ENCODE measurements at regions not wholly inside any gene's neighbourhood (a gene's known extent, or its start where the extent isn't known, plus 50 kb on each side); places are given as distances from the start of the nearest gene placed in this dataset.
"Not testable (repeated sequence)": the region's sequence is repeated elsewhere in the genome, so short reads cannot be mapped to it uniquely, and the experiment has no call there.

DNA sequence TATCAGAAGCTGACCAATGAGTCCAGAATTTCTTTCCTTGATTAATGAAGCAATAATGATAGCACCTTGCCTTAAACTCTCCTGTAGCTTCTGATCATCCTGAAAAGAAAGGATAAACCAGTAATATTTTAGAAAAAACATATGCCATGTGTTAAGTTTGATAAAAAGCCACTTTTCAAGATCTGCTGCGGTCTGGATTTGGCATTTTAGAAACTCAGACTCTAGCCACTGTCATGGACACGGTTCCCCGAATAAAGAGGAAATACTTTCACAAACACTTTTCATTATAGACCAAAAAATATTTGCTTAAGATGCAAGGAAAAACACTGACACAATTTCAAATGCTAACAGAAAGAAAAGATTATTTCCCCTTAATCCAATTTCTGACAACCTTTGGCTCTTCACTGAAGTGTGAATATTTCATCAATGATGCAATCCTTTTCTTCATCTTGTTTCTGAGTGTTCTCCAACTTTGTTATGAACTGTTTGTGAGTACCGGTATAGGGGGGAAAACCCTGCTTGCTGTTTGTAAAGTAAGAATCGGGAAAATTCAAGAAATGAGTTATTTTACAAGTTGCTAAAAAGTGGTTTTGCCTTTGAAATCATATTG is 329.5 kb downstream of the CRPPA start:
- DNase-seq (ENCODE audit: low spot score) = no peak

DNA sequence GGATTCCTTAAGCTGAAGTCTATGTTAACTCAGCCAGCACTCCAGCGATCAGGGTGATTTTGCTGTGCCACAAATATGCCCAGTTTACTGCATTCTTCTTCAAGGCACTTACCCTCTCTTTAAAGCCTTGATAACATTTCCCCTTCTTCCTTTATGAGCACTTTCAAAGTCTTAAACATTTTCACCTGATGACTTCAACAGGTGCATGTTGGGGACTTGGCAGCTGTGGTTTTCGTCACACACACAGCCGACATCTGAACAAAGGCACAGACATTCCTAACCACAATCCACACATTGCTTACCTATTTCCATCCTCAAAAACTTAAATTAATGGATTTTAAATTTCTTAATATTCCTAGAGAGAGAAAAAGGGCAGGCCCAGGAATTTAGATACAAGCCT is 331.5 kb downstream of the CRPPA start:
- no peak for DNase-seq (ENCODE audit: low spot score)

DNA sequence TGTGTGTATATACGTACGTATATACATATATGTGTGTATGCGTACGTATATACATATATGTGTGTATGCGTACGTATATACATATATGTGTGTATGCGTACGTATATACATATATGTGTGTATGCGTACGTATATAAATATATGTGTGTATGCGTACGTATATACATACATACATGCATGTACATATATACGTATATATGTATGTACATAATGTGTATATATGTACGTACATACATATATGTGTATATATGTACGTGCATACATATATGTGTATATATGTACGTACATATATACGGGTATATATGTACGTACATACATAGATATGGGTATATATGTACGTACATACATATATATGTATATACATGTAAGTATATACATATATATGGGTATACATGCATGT is 332.1 kb downstream of the CRPPA start:
- no peak for DNase-seq (ENCODE audit: low spot score)

DNA sequence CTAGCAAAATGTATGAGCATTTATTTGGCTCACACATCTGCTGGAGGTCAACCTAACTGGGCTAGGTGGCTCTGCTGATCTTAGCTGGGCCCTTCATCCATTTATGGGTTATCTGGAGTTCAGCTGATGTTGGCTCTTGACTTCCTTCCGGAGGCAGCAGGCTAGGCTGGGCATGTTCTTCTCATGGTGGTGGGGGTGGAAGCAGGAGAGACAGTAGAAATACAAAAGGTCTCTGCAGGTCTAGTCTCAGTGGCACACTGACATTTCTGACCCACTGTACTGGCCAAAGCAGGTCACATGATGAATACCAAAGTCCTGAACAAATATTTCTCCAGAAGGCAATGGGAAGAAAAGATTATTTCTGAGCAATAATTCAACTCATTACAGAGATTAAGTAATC is 334.6 kb downstream of the CRPPA start:
- no peak for DNase-seq (ENCODE audit: low spot score)

DNA sequence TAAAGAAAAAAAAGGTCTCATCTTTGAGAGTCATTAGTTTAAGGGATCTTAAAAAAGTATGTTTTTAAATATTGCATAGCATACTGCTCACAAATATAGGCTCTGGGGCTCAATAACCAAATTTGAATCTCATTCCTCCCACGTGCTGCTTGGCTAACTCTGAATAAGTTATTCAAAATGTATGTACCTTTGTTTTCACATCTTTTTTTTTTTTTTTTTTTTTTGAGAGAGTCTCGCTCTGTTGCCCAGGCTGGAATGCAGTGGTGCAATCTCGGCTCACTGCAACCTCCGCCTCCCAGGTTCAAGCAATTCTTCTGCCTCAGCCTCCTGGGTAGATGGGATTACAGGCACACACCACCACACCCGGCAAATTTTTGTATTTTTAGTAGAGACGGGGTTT is 335.6 kb downstream of the CRPPA start:
- not testable (repeated sequence) for DNase-seq (ENCODE audit: low spot score)

DNA sequence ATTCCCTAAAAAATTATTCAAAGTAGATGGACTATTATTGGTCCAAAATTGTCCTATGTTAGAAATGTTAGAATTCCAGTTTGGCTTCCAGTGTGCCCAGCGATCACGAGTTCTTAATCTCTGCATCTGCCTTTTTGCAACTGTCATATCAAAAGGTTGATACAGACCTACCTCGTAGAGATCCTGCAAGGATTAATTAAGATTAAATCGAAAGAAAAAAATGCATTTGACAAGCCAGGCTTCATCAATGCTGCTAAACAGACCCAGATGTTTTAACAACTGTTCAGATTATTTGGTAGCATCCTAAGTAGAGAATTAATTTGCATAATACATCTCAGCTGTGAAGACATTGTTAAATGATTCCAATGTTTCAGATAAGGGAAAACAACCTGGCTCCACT is 336.5 kb downstream of the CRPPA start:
- no peak for DNase-seq (ENCODE audit: low spot score)

DNA sequence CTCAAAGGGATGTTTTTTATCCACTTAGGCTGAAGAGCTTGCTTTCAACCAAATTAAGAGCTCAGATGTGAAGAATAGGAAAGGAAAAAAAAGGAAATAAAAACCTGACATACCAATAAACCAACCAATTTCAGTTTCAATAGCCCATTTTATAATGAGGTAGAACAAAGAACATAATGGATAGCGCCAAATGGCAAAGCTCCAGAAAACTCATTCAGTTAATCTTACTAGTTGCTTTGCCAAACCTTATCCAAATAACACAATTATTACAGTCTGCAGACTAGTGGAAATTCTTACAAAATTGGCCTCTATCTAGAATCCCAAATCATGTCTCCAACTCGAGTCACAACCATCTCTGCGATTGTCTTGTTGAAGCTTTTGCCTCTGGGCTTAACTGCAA is 337.0 kb downstream of the CRPPA start:
- DNase-seq (ENCODE audit: low spot score) = no peak

DNA sequence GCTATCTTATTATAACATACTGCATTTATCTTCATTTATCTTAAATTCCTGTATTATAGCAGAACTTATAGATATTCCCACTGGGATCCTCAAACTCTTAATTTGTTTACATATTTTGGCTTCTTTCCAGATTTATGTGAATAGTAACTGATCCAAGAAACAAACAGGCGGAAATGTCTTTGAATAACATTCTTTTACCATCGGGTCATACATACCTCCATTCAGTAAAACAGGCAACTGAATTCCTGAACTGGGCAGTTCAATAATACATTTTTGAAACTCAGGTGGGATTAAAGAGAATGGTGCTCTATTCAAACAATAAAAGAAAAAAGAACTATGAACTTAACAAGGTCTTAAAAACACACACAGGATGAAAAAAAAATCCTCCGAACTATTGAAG is 337.4 kb downstream of the CRPPA start:
- DNase-seq (ENCODE audit: low spot score) = no peak

DNA sequence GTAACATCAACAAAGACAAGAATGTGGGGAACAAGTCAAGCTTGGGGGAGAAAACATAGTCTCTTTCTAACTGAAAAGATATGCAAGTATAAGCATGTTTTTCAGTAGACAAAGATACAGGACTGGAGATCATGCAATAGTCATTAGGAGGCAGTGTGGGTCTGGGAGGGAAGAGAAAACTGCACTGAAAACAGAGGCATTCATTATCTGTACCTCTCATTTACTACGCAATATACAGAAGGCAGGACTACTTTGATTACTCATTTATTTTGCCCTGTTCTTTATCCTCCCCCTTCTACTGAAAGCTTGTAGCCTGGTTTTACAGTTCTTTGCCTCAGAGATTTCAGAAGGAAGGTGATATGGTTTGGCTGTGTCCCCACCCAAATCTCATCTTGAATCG is 341.2 kb downstream of the CRPPA start:
- DNase-seq (ENCODE audit: low spot score) = no peak

DNA sequence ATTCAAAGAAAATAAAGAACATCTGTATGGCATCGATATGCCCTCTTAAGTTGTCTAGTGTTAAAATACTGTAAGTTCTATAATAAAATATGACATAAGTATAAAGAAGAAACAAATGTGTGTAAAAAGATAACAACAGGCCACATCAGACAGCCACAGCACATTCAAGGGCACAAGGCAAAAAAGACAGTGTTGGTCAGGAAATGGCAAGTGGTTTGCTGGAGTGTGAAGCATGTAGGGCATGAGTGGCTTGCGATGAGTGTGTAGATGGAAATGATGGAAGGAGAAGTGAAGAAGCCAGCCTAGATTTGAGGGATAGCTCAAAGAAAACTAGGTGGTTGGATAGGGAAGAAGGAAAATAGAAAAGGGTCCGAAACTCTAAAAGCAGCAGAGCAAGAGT is 341.6 kb downstream of the CRPPA start:
- DNase-seq (ENCODE audit: low spot score) = no peak

DNA sequence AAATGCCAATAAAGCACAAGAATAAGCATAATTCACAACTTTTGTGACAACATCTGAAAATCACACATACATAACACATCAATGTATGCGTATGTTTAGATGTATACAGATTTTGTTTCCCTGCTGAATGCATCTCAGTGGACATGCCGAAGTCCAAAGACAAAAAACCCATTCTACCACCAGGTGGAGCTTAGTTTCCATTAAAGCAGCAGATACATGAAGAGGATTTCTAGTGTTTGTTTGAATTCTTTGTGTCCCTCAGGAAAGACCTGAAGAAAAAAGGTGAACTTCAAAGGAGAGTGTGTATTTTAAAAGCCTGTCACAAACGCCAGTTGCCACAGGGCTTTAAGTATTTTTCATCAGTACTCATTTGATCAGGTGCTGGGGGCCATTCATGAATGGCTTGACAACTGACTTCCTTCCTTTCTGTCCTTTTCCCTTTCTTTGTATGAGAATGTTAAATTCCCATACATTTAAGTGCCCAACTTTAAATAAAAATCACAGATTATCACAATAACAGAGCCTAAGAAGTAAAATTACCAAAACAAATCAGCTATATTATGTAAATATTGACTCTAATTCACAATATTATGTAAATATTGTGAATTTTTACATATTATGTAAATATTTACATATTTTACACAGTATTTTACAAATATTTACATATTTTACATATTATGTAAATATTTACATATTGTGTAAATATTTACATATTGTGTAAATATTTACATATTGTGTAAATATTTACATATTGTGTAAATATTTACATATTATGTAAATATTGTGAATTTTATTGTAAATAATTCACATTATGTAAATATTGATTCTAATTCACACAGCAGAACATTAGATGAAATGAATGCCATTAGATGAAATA is 343.0 kb downstream of the CRPPA start:
- DNase-seq (ENCODE audit: low spot score) = peak; percentile 89

DNA sequence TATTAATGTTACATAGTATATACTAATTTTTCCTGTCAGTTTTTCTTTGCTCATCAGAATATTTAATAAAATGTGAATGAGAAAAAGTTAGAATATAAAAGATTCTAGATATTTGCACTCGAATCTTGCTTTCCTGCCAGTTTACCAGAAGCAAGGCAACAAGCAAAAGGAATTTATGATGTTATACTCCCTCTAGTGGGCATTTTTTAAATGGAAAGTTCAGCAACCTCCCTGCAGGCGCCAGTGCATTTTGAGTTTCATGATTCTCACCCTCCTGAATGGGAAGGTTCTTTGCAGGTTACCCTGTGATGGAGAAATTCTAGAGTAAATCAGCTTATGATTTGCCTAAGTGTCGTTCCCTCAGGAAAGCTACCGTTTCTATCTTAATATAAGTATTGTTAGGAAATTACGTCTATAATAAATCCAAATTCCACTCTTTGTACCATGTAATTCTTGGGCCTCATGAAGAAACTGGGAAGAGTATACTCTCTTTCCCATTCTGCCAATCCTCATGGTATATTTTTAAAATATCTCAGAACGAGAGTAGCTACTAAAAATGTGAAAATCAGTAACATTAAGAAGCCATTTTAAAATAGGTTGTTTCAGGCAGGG is 350.0 kb downstream of the CRPPA start:
- peak; percentile 81 for DNase-seq (ENCODE audit: low spot score)

DNA sequence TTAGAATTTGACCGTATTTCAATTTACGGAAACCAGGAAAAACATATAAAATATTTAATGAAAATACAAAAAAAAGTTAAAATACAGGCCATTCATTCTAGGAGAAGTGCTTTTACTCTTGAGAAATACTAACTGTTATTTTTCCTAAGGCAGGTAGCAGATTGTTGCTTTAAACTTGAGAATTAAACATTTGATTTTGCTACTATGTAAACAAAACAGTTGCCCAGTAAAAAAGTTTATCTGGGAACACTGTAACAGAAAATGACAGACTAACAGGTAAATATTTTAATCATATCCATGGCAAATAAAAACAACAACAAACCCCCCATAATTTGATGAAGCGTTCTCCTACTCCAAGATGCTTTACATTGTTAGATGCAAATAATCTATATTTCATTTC is 350.5 kb downstream of the CRPPA start:
- DNase-seq (ENCODE audit: low spot score) = no peak

DNA sequence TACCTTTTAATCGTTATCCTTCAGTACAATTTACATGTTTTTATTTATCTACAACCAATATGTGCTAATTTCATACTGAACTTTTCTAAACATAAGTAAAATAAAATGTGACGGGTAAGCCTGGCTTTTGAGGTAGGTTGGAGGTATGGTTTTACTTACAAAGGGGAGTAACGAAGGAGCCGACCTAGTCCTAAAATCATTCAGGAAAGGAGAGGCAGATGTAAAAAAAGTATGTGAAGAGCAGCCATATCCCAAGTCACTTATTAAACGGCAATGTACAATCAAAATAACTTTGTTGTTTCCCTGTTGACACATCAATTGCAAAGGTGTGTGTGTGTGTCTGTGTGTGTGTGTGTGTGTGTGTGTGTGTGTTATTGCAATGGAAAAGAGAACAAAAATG is 351.3 kb downstream of the CRPPA start:
- no peak for DNase-seq (ENCODE audit: low spot score)

DNA sequence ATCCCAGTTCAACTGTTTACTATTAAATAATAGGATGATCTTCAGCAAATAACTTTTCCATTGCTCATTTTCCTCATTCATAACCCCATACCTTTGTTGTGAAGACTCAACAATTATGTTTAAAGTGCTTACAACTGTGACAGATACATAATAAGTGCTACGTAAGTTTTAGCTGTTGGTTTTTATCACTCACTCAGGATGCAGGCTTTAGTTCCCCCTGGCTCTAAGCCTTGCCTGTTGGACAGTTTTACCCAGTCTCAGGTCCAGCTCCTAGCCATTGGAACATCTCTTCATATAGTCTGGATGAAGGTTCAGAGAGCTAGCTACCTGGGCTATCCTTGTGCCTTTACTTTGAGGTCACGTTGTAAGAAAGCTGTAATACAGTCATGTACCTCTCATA is 353.2 kb downstream of the CRPPA start:
- DNase-seq (ENCODE audit: low spot score) = no peak

DNA sequence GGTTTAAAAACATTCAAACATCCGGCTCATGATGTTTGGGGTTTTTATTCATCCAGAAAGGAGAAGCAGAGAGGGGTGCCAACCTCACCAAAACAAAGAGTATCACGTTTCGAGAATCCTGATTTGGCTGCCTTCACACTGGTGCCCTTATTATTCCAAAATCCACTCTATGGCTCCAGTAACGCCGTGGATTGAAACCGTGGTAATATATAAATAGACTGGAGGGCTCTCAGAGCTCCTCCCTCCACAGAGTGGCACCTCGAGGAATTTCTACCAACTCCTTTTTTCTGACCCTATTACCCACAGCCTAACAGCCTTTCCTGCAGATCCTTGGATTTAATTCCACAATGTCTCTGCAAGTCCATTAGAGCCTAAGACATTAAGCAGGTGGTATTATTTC is 353.6 kb downstream of the CRPPA start:
- DNase-seq (ENCODE audit: low spot score) = peak; percentile 48

DNA sequence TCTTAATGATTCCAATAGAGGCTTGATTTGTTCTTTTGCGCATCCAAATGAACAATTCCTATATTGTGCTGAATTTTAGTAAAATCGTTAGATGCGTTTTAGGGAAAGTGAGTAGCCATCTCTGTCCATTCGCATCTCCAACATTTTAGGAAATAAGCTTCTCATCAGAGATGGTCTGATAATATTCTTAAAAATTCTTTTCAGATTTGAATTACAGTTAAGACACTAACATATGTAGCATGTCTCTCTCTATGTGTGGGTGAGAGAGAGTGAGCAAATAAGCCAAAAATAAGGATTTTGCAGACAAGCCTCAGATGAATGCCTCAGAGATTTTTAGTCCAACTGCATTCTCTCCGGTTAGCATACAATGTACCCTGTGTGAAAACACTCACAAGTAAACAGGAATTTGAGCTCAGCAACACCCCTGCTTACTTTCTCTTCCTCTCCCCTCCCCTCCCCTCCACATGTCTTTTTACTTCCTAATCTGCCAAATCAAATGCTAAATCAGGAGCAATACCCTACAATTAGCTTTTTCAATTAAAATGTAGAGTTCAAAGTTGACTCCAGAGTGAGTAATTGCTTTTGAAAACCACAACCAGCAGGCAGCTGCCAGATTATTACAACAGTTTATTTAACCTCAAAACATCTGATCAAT is 354.4 kb downstream of the CRPPA start:
- no peak for DNase-seq (ENCODE audit: low spot score)

DNA sequence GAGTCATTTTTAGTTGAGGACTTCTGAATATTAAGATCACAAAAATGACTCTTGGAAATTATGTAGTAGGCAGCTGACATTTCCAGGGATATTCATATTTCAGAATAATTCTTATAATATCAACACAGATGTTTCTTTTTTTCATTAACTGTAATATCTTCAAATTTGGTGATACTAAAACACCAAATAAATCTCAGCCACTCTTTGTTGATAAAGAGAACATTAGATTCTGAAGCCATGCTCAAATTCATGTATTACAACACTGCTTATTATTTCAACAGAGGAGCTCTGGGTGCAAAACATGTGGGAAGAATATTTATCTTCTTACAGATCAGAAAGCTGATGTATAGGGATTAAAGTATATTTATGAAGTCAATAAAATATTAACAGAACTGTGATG is 355.4 kb downstream of the CRPPA start:
- no peak for DNase-seq (ENCODE audit: low spot score)

DNA sequence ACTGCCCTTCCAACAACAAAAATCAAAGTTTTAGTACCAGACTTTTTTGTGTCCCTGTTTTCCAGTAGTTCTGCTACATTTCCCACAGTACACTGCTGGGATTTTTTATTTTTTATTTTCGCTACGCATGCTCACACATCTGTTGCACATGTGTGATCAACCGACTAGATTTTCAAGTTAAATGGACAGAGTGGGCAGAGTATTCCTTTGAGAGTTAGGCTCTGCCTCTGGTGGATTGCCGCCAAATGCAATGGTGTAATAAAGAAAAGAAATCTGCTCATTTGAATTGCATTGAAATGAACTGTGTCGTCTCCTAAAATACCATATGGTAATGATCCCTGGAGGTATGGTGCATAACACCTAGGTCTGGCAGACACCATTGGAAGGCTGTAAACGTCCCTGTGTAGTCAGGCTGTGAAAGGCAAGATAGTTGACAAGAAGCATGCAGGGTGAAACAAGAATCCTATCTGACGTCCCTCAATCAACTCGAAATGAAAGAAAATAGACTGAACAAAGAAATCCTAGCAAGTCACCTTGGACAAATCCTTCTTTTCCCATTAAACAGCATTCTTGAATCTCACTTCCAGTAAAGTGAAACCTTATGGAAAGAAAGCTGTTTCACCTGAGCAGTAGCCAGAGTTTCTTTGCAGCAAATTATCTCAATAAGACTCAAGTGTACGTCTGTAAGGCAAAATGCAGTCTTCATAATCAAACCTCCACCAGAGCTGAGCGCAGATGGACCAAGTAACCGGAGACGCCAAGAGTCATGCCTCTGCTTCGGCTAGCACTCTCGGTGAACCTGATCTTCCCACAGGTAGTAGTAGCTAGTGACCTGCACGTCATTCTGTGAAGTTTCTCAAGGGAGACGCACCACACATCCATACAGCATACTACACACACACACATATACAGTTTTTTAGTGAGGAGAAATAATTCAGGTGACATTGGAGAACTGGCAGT is 357.3 kb downstream of the CRPPA start:
- no peak for DNase-seq (ENCODE audit: low spot score)

DNA sequence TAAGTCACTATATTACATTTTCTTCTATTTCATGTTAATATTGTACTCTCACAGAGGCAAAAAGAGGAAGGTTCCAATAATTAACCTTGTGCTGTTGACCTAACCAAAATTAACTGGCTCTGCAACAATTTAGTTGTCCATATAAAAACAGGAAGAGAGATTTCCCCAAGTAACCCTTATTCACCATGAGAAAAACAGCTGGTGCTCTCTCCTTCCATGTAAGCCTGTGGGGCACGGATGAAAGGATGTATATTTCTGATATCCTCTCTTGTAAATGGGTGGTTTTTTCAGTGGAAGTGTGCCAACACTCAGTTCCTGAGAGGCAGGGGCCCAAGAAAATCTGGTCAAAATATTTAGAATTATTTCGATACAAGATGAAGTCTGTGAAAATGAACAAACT is 358.1 kb downstream of the CRPPA start:
- no peak for DNase-seq (ENCODE audit: low spot score)

DNA sequence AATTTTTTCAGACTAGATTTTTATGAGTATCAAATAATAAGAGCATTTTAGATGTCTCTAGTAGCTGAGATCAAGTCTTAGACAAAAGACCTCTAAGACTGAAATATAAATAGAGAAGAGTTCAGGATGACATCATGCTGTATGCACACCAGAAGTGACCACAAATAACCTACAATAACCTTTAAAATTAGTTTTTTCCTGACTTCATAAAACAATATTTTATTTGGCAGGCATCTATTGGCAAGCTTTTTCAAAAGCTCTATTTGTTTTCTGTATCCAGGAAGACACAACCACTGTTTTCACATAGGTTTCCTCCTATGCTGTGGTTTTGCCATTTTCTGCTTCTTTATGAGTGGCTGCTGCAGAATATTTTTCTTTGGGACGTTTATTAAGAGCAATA is 359.1 kb downstream of the CRPPA start:
- DNase-seq (ENCODE audit: low spot score) = peak; percentile 81

DNA sequence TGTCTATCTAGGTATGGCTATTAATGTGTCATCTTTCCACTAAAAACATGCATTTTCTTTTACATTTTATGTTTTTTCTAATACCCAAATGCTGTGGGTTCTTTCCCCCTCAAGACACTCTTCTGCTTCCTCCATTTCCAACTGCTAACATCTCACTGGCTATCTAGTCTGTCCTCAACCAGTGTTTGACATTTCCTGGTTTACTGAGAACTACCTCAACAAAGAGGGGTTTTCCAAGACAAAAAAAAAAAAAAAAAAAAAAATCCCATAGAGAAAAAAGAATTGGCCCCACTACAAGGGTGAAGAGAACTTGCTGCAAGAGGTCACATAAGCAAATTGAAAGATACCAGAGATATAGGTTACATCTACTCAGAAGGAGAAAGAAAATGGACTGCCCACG is 359.7 kb downstream of the CRPPA start:
- DNase-seq (ENCODE audit: low spot score) = no peak

Measured in H4 (cell line).